ENCODE measurements at regions not wholly inside any gene's neighbourhood (a gene's known extent, or its start where the extent isn't known, plus 50 kb on each side); places are given as distances from the start of the nearest gene placed in this dataset.

- TF ChIP-seq, protein P1, sequence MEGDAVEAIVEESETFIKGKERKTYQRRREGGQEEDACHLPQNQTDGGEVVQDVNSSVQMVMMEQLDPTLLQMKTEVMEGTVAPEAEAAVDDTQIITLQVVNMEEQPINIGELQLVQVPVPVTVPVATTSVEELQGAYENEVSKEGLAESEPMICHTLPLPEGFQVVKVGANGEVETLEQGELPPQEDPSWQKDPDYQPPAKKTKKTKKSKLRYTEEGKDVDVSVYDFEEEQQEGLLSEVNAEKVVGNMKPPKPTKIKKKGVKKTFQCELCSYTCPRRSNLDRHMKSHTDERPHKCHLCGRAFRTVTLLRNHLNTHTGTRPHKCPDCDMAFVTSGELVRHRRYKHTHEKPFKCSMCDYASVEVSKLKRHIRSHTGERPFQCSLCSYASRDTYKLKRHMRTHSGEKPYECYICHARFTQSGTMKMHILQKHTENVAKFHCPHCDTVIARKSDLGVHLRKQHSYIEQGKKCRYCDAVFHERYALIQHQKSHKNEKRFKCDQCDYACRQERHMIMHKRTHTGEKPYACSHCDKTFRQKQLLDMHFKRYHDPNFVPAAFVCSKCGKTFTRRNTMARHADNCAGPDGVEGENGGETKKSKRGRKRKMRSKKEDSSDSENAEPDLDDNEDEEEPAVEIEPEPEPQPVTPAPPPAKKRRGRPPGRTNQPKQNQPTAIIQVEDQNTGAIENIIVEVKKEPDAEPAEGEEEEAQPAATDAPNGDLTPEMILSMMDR (IDR thresholded peaks at IDR 0.05), result peak in 3 of 6 experiments; percentile 26 to 32 (median 26)
- TF ChIP-seq POLR2A (IDR thresholded peaks at IDR 0.05), result no peak
These were observed 2054.9 kb downstream of the PCDH7 start for GRCh38 chr4:32775049-32775448.
